ENCODE measurements at regions not wholly inside any gene's neighbourhood (a gene's known extent, or its start where the extent isn't known, plus 50 kb on each side); places are given as distances from the start of the nearest gene placed in this dataset.

- TF ChIP-seq NFYB (IDR thresholded peaks at IDR 0.05; ENCODE audit: insufficient read depth, low read depth, low read length) (no peak), CTCF (IDR thresholded peaks at IDR 0.05 in 2 of 3, conservative IDR thresholded peaks at IDR 0.05 in 1 of 3; ENCODE audit: control insufficient read depth in 2 of 3, extremely low read depth in 1 of 3, insufficient read depth in 1 of 3, low read depth in 3 of 3, low read length in 3 of 3) (no peak), NR2F1 (conservative IDR thresholded peaks at IDR 0.05) (no peak), POLR2AphosphoS5 (IDR thresholded peaks at IDR 0.05; ENCODE audit: low read length) (no peak), POLR2A (IDR thresholded peaks at IDR 0.05; ENCODE audit: low read depth, low read length) (no peak), CREB1 (IDR thresholded peaks at IDR 0.05; ENCODE audit: low read depth) (no peak), NRF1 (conservative IDR thresholded peaks at IDR 0.05; ENCODE audit: low read depth, low read length) (no peak), JUND (IDR thresholded peaks at IDR 0.05; ENCODE audit: low read depth, low read length) (no peak), FOXM1 (IDR thresholded peaks at IDR 0.05; ENCODE audit: low read depth, low read length) (no peak)
Observed at GRCh38 chr14:100644383-100644782, 57.2 kb upstream of the BEGAIN start.
